Caco-2 (cell line): ENCODE measurements at regions not wholly inside any gene's neighbourhood (a gene's known extent, or its start where the extent isn't known, plus 50 kb on each side); places are given as distances from the start of the nearest gene placed in this dataset.

Experiments used
- BruUV-seq: library from RNA; stranded (reverse); fragments of 400-500 nt; replicated peaks from 2 replicates; lab custom pipeline; 2021; lab: Mats Ljungman, UMichigan
- CTCF ChIA-PET: fragments of 300-600 bp; sonication (Branson Sonifier 250); formaldehyde crosslinking; loops from one replicate; lab custom pipeline; 2022; ENCODE audit warnings: antibody characterized with exemption; lab: Charles Lee
- POLR2A ChIA-PET: fragments of 300-600 bp; sonication (Branson Sonifier 250); formaldehyde crosslinking; loops from one replicate; lab custom pipeline; 2022; ENCODE audit warnings: antibody characterized with exemption; lab: Charles Lee
- DNase-seq, 2 experiments: peaks; one replicate each; pipeline versions ENCODE4 v3.0.0 to v3.0.0-alpha.2; 2020 to 2022
- H3K27me3 ChIP-seq: replicated peaks from 2 replicates; pipeline ENCODE4 v1.6.0; 2011; ENCODE audit warnings: low read length; ENCODE audit not compliant: control insufficient read depth, insufficient read depth
- H3K36me3 ChIP-seq: 2 replicates; pipeline ENCODE4 v1.5.1; 2011; ENCODE audit warnings: low read length; ENCODE audit not compliant: control insufficient read depth, insufficient read depth
- H3K4me1 ChIP-seq: fragments of 250-450 bp; sonication (Bioruptor Pico); 2 replicates; pipeline ENCODE4 v1.5.1; 2020; ENCODE audit warnings: mild to moderate bottlenecking
- H3K4me3 ChIP-seq: 2 replicates; pipeline ENCODE4 v1.5.1; 2011; ENCODE audit warnings: low read depth, mild to moderate bottlenecking, control low read depth, low read length
- H3K9me3 ChIP-seq: fragments of 250-450 bp; sonication (Bioruptor Pico); 2 replicates; pipeline ENCODE4 v1.5.1; 2020; ENCODE audit warnings: mild to moderate bottlenecking, moderate library complexity
- H3K27ac Mint-ChIP-seq: one replicate; pipeline ENCODE4 v1.8.0; 2022; ENCODE audit warnings: mixed read lengths; ENCODE audit not compliant: unreplicated experiment
- H3K27me3 Mint-ChIP-seq: one replicate; pipeline ENCODE4 v1.8.0; 2022; ENCODE audit warnings: mixed read lengths; ENCODE audit not compliant: insufficient read depth, unreplicated experiment
- H3K36me3 Mint-ChIP-seq: one replicate; pipeline ENCODE4 v1.8.0; 2022; ENCODE audit warnings: mild to moderate bottlenecking, mixed read lengths; ENCODE audit not compliant: insufficient read depth, unreplicated experiment
- H3K4me1 Mint-ChIP-seq: one replicate; pipeline ENCODE4 v1.8.0; 2022; ENCODE audit warnings: low read depth, mixed read lengths; ENCODE audit not compliant: unreplicated experiment
- H3K4me3 Mint-ChIP-seq: one replicate; pipeline ENCODE4 v1.8.0; 2022; ENCODE audit warnings: mild to moderate bottlenecking, moderate library complexity, mixed read lengths; ENCODE audit not compliant: unreplicated experiment
- H3K9me3 Mint-ChIP-seq: one replicate; pipeline ENCODE4 v1.8.0; 2022; ENCODE audit warnings: mixed read lengths; ENCODE audit not compliant: unreplicated experiment
- intact Hi-C: fragments of 100-400 bp; cut with micrococcal nuclease; formaldehyde crosslinking; loops from one replicate; pipeline ENCODE4 v1.10.0; 2022; ENCODE audit not compliant: unreplicated experiment
- TF ChIP-seq, protein P1 (sequence below), 2 experiments: fragments of 200-600 bp in 1 of 2; IDR thresholded peaks; 1 replicate in 1 of 2; 2 replicates in 1 of 2; pipeline versions ENCODE4 v1.5.1 to v1.8.0; 2011 to 2022; ENCODE audit warnings: antibody characterized with exemption in 1 of 2, control low read depth in 1 of 2, inconsistent platforms in 1 of 2, low read depth in 1 of 2, low read length in 1 of 2, mild to moderate bottlenecking in 1 of 2, moderate library complexity in 1 of 2; ENCODE audit not compliant: insufficient read depth in 1 of 2, severe bottlenecking in 1 of 2, unreplicated experiment in 1 of 2

DNA sequence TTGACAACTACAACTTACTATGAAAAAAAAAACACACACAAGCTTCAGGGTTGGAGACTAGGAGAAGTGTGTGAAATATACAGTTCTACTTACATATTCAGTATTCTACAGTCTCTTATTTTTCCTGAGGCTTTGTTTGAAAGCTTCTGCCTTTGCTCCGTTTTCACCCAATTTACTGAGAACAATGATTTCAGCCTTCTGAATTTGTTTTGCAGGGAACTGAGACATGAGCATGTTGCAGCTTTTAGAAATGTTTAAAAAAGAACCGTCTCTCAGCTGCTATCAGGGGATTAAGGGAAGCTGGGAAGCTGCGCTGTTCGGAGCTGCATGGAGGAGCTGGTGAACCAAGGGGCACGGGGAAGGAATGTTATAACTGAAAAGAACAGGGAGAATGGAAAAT is 85.7 kb downstream of the QDPR start:
- intact Hi-C loops, result no loop called here
- no peak for DNase-seq
- Mint-ChIP-seq H3K27me3 (peaks cover 3% of the 10 kb centered on the region), H3K27ac (no peak overlapping the region), H3K4me3 (no peak overlapping the region), H3K9me3 (no peaks in the 10 kb centered on the region), H3K4me1 (no peaks in the 10 kb centered on the region), H3K36me3 (no peaks in the 10 kb centered on the region)
- ChIA-PET CTCF (interaction anchor here (0.6 kb wide), 1 partner anchor 19 kb away, joined by 3 read pairs; no protein-coding TSS in a partner anchor), POLR2A (no interaction called here)
- Histone ChIP-seq H3K9me3 (no peaks in the 10 kb centered on the region), H3K27me3 (no peaks in the 10 kb centered on the region), H3K4me3 (no peak overlapping the region), H3K36me3 (no peaks in the 10 kb centered on the region), H3K4me1 (no peaks in the 10 kb centered on the region)
- TF ChIP-seq, protein P1, sequence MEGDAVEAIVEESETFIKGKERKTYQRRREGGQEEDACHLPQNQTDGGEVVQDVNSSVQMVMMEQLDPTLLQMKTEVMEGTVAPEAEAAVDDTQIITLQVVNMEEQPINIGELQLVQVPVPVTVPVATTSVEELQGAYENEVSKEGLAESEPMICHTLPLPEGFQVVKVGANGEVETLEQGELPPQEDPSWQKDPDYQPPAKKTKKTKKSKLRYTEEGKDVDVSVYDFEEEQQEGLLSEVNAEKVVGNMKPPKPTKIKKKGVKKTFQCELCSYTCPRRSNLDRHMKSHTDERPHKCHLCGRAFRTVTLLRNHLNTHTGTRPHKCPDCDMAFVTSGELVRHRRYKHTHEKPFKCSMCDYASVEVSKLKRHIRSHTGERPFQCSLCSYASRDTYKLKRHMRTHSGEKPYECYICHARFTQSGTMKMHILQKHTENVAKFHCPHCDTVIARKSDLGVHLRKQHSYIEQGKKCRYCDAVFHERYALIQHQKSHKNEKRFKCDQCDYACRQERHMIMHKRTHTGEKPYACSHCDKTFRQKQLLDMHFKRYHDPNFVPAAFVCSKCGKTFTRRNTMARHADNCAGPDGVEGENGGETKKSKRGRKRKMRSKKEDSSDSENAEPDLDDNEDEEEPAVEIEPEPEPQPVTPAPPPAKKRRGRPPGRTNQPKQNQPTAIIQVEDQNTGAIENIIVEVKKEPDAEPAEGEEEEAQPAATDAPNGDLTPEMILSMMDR (IDR thresholded peaks at IDR 0.05; ENCODE audit: insufficient read depth in 1 of 2, low read depth in 1 of 2, low read length in 1 of 2, severe bottlenecking in 1 of 2, unreplicated experiment in 1 of 2), result no peak
- no TSS peak for BruUV-seq

DNA sequence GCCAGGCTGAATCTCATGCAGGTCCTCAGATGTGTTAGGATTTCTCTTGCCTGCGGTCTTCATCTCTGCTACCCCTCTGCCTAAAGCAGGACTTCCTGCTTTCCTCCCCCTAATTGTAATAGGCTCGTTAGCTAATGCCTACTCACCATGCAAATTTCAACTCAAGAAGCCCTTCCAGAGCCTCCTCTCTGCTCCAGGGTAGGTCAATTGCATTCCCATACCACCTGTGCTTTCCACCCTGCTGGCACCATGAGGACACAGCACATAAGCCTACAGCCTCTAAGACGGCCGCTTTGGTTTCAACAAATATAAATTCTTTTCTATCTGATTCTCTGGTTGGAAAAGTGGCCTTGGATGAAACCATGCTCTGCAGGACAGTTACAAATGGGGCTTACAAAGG is 93.9 kb downstream of the QDPR start:
- H3K4me1 ChIP-seq, result no peaks in the 10 kb centered on the region
- no peak for DNase-seq
- no peaks in the 10 kb centered on the region for H3K9me3 ChIP-seq
- H3K27me3 Mint-ChIP-seq, result peaks cover 24% of the 10 kb centered on the region
- ChIA-PET CTCF (no interaction called here), POLR2A (no interaction called here)
- no peaks in the 10 kb centered on the region for H3K27me3 ChIP-seq
- H3K4me1 Mint-ChIP-seq, result no peaks in the 10 kb centered on the region
- H3K36me3 Mint-ChIP-seq, result no peaks in the 10 kb centered on the region
- no peak overlapping the region for H3K4me3 ChIP-seq
- H3K9me3 Mint-ChIP-seq, result peaks cover 15% of the 10 kb centered on the region
- no peaks in the 10 kb centered on the region for H3K36me3 ChIP-seq
- BruUV-seq, result no TSS peak
- TF ChIP-seq, protein P1 (IDR thresholded peaks at IDR 0.05; ENCODE audit: insufficient read depth in 1 of 2, low read depth in 1 of 2, low read length in 1 of 2, severe bottlenecking in 1 of 2, unreplicated experiment in 1 of 2), result no peak
- H3K27ac Mint-ChIP-seq, result no peak overlapping the region
- H3K4me3 Mint-ChIP-seq, result no peak overlapping the region
- intact Hi-C loops, result no loop called here

DNA sequence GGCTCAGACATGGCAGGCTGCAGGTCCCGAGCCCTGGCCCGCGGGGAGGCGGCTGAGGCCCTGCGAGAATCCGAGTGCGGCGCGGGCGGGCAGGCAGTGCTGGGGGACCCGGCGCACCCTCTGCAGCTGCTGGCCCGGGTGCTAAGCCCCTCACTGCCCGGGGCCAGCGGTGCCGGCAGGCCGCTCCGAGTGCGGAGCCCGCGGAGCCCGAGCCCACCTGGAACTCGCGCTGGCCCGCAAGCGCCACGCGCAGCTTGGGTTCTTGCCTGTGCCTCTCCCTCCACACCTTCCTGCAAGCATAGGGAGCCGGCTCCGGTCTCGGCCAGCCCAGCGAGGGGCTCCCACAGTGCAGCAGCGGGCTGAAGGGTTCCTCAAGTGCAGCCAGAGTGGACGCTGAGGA is 97.5 kb downstream of the QDPR start:
- Mint-ChIP-seq H3K4me1 (no peaks in the 10 kb centered on the region), H3K9me3 (peaks cover 15% of the 10 kb centered on the region), H3K4me3 (no peak overlapping the region), H3K27ac (no peak overlapping the region), H3K36me3 (no peaks in the 10 kb centered on the region), H3K27me3 (peaks cover 22% of the 10 kb centered on the region)
- intact Hi-C loops, result no loop called here
- CTCF ChIA-PET, result no interaction called here
- no TSS peak for BruUV-seq
- no peak overlapping the region for H3K4me3 ChIP-seq
- TF ChIP-seq, protein P1 (IDR thresholded peaks at IDR 0.05; ENCODE audit: insufficient read depth in 1 of 2, low read depth in 1 of 2, low read length in 1 of 2, severe bottlenecking in 1 of 2, unreplicated experiment in 1 of 2), result no peak
- no peaks in the 10 kb centered on the region for H3K9me3 ChIP-seq
- no peaks in the 10 kb centered on the region for H3K4me1 ChIP-seq
- no peaks in the 10 kb centered on the region for H3K27me3 ChIP-seq
- no peak for DNase-seq
- POLR2A ChIA-PET, result no interaction called here
- H3K36me3 ChIP-seq, result no peaks in the 10 kb centered on the region
